MV-4-11 (cell line): ENCODE measurements at regions not wholly inside any gene's neighbourhood (a gene's known extent, or its start where the extent isn't known, plus 50 kb on each side); places are given as distances from the start of the nearest gene placed in this dataset.

Experiments
- DNase-seq: peaks from one replicate; lab custom pipeline; 2025; lab: John Stamatoyannopoulos, UW

DNA sequence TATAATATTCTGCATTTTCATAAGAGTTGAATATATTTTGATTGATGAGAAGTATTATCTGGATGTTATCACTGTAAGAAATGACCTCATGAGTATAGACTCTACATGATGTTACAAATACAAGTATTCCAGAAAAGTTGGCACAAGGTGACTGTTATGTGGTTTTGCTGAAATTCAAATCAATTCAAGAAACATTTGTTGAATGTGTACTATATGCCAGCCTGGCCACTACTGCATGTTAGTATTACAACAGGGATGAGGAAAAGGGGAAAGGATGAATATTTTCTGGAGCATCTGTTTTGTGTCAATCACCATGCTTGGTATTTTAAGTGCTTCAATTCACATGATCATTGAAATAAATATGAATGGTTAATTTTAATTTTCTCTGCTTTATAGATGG, 250.9 kb upstream of the PBX1 start:
- DNase-seq, result no peak

DNA sequence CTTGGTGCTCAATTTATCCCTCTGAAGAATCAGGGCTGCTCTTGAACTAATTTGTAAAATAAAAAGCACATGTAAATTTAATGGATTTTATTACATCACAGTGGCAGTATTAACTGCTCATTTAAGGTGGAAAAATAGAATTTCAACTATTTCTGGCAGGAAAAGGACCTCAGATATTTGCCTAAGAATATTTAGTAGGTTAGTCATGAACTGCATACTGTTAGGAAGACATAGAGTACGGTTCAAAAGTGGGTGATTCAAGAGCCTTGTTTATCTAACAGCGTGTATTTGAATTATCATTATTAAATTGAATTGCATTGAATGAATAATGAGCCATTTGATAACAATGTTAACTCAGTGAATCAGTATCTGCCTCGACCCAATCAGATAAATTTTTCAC, 248.8 kb upstream of the PBX1 start:
- DNase-seq, result no peak

DNA sequence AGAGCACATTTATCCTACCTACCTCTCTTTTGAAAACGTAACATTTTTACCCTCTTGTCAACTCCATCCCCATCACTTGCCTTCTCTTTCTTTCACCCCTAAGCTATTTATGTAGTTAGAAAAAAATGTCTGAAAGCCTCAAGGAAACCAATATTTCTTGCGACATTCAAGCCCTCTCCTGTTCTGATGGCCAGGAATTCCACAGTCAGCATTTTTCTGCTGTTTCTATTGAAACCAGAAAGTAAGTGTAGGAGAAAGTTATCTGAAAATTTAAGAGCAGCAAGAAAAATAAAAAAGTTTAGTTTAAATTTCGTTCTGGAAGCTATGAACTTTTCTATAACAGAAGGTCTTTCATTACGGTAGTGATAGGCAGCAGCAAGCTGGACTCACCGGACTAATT, 247.6 kb upstream of the PBX1 start:
- DNase-seq, result no peak

DNA sequence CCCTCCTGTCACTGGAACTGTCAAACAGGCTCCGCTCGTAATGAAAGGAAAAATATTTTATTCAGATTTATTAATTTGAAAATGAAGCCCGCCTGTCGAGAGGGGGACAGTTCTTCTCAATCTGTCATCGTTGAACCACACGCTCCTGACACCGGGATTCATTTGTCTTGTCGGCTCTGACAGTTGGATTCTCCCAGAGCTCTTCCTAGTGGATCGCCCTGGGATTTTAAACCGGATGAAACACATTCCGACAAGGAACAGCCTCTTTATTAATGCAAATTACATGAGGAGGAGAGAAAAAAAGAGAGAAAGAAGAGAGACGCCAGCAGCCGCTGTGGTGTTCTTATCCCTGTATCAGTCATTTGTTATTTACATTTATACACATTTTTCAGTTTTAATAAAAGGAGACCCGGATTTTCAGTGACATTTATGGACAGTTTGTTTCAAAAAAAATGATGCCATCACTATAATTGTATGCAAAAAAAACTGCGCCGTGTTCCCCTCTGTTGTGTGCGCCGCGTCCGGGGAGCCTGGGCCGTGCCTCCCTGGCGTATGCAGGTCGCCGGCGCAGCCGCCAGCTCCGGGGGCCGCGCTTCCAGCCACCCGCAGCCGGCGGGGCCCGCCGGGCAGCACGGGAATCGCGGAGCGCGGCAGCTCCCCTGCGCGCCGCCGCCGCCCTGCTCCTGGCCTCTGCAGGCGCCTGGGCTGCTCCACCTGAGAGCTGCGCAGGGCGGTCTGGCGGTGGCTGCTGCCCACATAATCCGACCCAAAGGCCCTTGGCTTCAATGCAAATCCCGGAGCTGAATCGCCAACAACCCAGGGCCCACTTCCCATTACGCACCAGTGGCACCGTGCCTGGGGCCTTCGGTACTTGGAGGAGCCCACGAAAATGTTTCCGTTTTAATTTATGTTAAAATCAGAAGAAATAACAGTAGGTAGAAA, 237.9 kb upstream of the PBX1 start:
- no peak for DNase-seq

DNA sequence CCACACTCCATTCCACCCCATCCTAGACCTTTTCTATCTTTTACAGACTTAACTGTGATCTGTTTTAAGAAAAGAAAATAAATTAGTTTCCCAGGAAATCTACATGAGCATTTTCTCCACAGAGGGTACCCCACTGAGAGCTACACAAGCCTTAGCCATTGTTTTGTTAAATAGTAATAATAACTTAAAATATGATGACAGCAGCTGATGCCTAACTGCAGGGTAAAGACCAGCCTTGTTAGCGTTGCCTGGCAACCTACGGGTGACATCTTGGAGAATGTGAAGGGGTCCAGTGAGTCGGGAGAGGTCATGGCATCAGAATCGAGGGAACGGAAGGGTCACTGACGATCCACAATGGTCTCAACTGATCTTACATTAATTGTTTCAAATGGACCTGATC, 233.2 kb upstream of the PBX1 start:
- no peak for DNase-seq

- DNase-seq, result no peak
Observed at GRCh38 chr1:164333387-164333786, 225.6 kb upstream of the PBX1 start.

GRCh38 chr1:164337394-164337793, 221.6 kb upstream of the PBX1 start:
- no peak for DNase-seq

DNA sequence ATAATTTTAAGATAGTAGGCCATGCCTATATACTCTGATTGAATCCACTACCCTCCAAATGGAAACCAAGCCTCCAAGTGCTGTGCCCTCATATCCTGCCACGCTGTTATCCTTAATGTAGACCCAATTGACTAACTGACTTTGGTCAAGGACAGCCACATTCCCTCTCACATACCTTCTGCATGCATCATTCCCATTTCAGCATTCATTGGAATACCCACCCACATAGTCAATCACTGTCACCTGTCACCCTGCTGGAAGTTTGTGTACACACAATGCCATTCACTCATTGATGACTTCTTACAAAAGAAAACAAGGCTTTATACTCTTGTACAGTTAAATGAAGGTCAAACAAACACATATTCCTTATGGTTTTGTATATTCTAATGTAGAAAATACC, 221.1 kb upstream of the PBX1 start:
- DNase-seq, result no peak

DNA sequence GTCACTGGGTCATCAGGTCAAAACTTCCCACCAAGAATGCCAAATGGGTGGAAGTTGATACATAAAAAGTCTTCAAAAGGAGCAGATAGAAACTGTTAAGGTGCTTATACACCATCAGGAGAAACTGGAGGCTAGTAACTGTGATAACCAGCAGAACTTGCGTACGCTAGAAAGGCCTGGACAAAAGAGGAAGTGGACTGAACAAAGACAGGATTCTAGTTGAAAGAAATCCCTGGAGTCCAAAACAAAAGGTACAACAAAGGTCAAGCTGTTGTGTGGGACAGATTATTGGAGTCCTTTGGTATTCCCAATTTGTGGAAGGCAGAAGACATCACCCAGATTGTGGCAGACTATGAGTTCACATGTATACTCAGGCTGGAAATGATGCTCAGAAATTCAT, 215.8 kb upstream of the PBX1 start:
- peak; percentile 3 for DNase-seq

DNA sequence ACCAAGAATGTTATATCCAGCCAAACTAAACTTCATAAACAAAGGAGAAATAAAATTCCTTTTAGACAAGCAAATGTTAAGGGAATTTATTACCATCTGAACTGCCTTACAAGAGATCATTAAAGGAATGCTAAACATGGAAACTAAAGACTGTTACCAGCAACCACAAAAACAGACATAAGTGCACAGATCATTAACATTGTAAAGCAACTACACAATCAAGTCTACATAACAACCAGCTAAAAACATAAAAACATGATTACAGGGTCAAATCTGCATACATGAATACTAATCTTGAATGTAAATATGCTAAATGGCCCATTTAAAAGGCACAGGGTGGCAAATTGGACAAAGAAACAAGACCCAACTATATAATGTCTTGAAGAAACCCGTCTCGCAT, 211.0 kb upstream of the PBX1 start:
- no peak for DNase-seq

- DNase-seq, result no peak
Observed at GRCh38 chr1:164356511-164356910, 202.5 kb upstream of the PBX1 start.

- DNase-seq, result no peak
Observed at GRCh38 chr1:164360265-164360664, 198.7 kb upstream of the PBX1 start.

- DNase-seq, result no peak
Observed at GRCh38 chr1:164361927-164362326, 197.1 kb upstream of the PBX1 start.

DNA sequence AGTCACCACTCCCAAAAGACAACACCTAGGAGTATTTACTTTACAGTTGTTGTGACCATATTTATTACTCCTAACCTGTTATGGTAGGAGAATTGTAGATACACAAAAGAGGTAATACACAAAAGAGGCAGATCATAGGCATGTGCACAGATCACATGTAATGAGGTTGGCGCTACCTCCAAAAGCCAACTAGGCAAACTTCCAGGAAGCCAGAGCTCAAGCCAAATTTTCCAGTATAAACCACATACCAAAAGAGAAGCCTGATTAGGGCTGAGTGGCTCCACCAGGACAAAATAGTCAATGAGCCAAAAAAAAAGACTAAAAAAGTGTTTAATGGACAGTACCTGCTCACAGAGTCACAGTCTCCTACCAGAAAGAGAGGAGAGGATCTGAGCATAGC, 195.0 kb upstream of the PBX1 start:
- no peak for DNase-seq

DNA sequence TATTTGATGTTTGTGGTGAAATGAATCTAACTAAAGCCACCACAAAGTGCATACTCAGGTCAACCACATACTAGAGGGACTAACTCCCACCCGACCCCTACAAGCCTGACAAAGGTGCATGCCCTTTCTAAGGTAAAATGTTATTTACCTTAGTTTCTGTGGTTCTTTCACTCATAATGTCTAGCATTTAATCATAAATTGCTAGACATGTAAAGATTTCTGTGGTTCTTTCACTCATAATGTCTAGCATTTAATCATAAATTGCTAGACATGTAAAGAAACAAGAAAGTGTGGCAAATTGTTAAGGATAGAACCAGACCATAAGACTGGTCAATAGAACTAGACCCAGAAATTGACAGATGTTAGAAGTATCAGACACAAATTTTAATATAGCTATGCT, 193.0 kb upstream of the PBX1 start:
- DNase-seq, result no peak

- no peak for DNase-seq
Observed at GRCh38 chr1:164369698-164370365, 189.2 kb upstream of the PBX1 start.

DNA sequence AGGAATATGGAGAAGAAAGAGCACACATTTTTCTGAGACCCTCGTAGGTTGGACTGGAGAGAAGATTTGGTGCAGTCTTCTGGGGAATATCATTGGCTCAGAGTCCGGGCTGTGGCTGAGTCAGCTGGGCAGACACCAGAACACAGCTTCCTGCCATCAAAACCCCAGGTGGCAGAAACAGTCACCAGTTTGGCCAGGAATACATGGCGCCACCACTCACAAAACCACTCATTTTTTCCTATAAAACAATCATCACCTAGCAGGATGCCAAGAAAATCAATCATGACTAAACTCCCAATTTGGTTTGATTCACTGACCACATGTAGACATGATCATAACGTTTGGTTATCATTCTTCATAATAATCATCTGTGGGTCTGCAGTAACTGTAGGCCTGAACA, 178.1 kb upstream of the PBX1 start:
- no peak for DNase-seq

DNA sequence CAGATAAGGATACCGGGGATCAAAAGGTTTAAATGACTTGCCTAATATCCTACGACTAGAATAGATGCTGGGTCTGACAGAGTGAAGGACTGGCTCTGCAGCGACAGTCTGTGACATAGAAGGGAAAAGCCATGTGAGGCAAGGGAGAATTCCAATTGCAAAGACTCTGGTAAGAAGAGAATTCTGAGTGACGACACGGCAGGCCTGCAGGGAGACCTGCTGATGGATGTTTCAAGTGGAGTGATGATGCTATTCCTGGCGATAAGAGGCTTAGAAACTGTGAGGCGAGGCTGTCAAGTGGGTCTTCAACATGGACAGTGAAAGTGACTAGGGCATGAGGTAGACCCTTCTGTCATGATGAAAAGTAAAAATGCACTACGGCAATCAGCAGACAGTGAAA, 176.6 kb upstream of the PBX1 start:
- no peak for DNase-seq

DNA sequence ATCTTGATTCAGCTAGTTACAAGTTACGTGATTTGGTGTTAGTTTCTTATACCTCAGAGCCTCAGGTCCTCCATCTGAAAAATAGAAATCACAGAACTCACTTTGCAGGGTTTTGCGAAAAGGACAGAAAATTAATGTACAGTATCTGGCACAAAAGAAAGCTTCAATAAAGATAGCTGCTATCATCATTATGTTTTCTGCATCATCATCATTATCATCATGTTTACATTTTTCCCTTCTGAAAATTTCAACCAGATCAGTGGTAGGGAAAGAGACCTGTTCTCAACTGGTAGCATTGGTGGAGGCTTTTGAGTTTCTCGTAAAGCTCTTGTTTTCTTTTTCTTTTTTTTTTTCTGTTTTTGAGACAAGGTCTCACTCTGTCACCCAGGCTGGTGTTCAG, 174.7 kb upstream of the PBX1 start:
- DNase-seq, result no peak

- DNase-seq, result no peak
Observed at GRCh38 chr1:164417016-164417704, 141.8 kb upstream of the PBX1 start.

DNA sequence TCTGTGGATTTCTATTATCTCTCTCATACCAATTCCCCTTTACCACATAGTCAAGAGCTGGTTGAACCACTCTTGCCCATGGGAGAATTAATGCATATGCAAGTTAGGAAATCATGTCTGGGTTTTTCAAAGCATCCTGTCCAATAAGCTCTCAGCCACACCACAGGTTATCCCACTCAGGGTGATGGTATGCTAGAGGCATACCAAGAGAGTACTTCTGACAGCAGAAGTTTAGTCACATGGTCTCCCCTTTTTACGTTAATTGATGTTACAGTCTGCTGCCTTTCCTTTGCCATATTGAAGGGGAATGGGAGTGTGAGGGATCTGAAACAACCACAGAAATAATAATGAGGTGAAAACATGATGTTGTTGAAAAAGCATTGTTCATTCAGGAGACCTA, 135.8 kb upstream of the PBX1 start:
- DNase-seq, result no peak

GRCh38 chr1:164433141-164433817, 125.7 kb upstream of the PBX1 start:
- DNase-seq, result no peak

- no peak for DNase-seq
Observed at GRCh38 chr1:164433818-164434170, 125.2 kb upstream of the PBX1 start.
